ENCODE measurements at regions not wholly inside any gene's neighbourhood (a gene's known extent, or its start where the extent isn't known, plus 50 kb on each side); places are given as distances from the start of the nearest gene placed in this dataset.
"Not testable (repeated sequence)": the region's sequence is repeated elsewhere in the genome, so short reads cannot be mapped to it uniquely, and the experiment has no call there.

DNA sequence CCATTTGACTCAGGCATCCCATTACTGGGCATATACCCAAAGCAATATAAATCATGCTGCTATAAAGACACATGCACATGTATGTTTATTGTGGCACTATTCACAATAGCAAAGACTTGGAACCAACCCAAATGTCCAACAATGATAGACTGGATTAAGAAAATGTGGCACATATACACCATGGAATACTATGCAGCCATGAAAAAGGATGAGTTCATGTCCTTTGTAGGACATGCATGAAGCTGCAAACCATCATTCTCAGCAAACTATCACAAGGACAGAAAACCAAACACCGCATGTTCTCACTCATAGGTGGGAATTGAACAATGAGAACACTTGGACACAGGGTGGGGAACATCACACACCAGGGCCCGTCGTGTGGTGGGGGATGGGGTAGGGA is 545.0 kb downstream of the ZIC3 start:
- TF ChIP-seq, protein P1, sequence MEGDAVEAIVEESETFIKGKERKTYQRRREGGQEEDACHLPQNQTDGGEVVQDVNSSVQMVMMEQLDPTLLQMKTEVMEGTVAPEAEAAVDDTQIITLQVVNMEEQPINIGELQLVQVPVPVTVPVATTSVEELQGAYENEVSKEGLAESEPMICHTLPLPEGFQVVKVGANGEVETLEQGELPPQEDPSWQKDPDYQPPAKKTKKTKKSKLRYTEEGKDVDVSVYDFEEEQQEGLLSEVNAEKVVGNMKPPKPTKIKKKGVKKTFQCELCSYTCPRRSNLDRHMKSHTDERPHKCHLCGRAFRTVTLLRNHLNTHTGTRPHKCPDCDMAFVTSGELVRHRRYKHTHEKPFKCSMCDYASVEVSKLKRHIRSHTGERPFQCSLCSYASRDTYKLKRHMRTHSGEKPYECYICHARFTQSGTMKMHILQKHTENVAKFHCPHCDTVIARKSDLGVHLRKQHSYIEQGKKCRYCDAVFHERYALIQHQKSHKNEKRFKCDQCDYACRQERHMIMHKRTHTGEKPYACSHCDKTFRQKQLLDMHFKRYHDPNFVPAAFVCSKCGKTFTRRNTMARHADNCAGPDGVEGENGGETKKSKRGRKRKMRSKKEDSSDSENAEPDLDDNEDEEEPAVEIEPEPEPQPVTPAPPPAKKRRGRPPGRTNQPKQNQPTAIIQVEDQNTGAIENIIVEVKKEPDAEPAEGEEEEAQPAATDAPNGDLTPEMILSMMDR (IDR thresholded peaks at IDR 0.05; ENCODE audit: insufficient read depth, low read length, poor library complexity, severe bottlenecking): not testable (repeated sequence)
- TF ChIP-seq EZH2phosphoT487 (conservative IDR thresholded peaks at IDR 0.05; ENCODE audit: low read length): not testable (repeated sequence)
